ENCODE measurements at regions not wholly inside any gene's neighbourhood (a gene's known extent, or its start where the extent isn't known, plus 50 kb on each side); places are given as distances from the start of the nearest gene placed in this dataset.

DNA sequence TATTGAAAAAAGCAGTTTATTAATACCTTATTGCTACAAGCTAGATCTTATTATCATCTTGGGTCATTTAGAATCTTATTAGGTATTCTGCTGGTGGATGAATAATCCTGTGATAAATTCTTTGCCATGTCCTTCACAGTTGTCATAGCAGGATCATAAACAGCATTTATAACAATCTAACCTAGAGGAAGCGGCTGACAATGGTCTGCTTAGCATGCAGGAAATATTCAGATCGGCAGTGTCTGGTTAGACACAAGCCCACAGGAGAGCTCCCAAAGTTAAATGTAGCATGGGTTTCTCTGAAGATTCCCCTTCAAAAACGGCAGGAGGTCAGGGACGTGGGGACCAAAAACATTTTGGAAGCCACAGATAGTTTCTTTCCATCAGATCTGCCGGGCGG lies 179.3 kb downstream of the FOXB1 start:
- no peak for DNase-seq
- H3K4me1 Mint-ChIP-seq = no peaks in the 10 kb centered on the region
- no peak overlapping the region for H3K4me3 Mint-ChIP-seq
- TF ChIP-seq, protein P1, sequence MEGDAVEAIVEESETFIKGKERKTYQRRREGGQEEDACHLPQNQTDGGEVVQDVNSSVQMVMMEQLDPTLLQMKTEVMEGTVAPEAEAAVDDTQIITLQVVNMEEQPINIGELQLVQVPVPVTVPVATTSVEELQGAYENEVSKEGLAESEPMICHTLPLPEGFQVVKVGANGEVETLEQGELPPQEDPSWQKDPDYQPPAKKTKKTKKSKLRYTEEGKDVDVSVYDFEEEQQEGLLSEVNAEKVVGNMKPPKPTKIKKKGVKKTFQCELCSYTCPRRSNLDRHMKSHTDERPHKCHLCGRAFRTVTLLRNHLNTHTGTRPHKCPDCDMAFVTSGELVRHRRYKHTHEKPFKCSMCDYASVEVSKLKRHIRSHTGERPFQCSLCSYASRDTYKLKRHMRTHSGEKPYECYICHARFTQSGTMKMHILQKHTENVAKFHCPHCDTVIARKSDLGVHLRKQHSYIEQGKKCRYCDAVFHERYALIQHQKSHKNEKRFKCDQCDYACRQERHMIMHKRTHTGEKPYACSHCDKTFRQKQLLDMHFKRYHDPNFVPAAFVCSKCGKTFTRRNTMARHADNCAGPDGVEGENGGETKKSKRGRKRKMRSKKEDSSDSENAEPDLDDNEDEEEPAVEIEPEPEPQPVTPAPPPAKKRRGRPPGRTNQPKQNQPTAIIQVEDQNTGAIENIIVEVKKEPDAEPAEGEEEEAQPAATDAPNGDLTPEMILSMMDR (IDR thresholded peaks at IDR 0.05) = no peak
- no peak overlapping the region for H3K27ac Mint-ChIP-seq
- peaks cover 8% of the 10 kb centered on the region for H3K9me3 Mint-ChIP-seq
- no peaks in the 10 kb centered on the region for H3K36me3 Mint-ChIP-seq (ENCODE audit: low read depth)
- peaks cover 9% of the 10 kb centered on the region for H3K27me3 Mint-ChIP-seq (ENCODE audit: low read depth, poor library complexity)

DNA sequence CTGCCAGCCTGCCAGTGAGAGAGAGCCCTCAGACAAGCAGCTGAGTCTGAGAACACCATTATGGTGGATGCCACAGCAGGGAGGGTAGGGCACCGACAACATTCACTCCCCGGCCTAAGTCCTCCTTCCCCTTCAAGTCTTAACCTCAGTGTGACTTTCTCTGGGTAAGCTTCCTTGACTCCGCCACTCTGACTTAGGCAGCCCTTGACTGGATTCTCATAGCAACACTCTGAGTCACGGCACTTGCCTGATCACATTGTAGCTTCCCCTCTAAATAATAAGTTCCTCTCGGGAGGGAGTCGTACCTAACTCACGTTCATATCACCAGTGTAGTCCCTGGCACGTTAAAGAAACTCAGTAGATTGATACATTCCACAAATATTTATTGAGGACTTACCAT lies 180.5 kb downstream of the FOXB1 start:
- Mint-ChIP-seq H3K27ac (no peak overlapping the region), H3K27me3 (ENCODE audit: low read depth, poor library complexity) (peaks cover 9% of the 10 kb centered on the region), H3K36me3 (ENCODE audit: low read depth) (no peaks in the 10 kb centered on the region), H3K4me1 (no peaks in the 10 kb centered on the region), H3K9me3 (peaks cover 7% of the 10 kb centered on the region), H3K4me3 (no peak overlapping the region)
- DNase-seq = no peak
- TF ChIP-seq, protein P1 (IDR thresholded peaks at IDR 0.05) = no peak

DNA sequence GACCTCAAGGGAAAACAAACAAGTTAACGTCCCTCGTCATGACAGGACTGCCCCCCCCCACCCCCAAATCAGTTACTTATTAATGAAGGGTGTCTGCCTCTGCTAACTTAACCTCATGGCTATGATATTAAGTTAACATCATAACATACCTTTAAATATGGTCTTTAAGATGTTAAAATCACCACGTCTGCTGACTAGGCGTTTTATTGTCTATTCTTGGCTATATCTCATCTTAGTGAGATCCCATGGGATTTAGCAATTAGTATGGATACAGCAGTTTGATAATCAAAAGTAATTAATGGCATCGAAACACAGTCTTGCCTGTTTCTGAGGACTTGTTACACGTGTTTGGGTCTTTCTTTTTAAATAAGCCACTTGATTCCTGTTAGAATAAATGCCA lies 186.9 kb downstream of the FOXB1 start:
- no peaks in the 10 kb centered on the region for H3K36me3 Mint-ChIP-seq (ENCODE audit: low read depth)
- no peak for DNase-seq

DNA sequence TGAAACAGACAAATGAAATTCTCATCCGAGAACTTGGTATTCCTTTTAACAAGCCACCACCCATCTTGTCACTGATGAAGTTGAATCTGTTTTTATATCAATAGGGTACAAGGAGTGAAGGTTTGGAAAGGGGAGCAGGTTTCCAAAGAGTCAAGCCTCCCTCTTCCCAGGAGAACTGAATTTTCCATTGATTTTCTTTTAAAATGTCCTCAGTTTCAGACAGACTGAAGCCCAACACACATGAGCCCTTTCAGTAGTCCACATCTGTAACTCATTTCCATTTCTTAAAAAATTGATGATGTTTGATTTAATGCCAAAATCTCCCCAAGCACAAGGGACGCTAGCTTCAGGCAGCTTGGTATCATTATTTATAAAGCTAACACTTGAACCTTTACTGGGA lies 187.7 kb downstream of the FOXB1 start:
- no peaks in the 10 kb centered on the region for H3K36me3 Mint-ChIP-seq (ENCODE audit: low read depth)
- peaks cover 5% of the 10 kb centered on the region for H3K4me1 Mint-ChIP-seq
- H3K4me3 Mint-ChIP-seq = no peak overlapping the region
- no peak for DNase-seq
- H3K27me3 Mint-ChIP-seq (ENCODE audit: low read depth, poor library complexity) = peaks cover 5% of the 10 kb centered on the region
- TF ChIP-seq, protein P1 (IDR thresholded peaks at IDR 0.05) = no peak
- H3K9me3 Mint-ChIP-seq = peaks cover 7% of the 10 kb centered on the region
- no peak overlapping the region for H3K27ac Mint-ChIP-seq

More for the DNA sequence above, 186.9 kb downstream of the FOXB1 start:
- peaks cover 5% of the 10 kb centered on the region for H3K4me1 Mint-ChIP-seq
- TF ChIP-seq, protein P1 (IDR thresholded peaks at IDR 0.05) = no peak
- no peak overlapping the region for H3K4me3 Mint-ChIP-seq
- H3K9me3 Mint-ChIP-seq = peaks cover 7% of the 10 kb centered on the region
- no peak overlapping the region for H3K27ac Mint-ChIP-seq
- H3K27me3 Mint-ChIP-seq (ENCODE audit: low read depth, poor library complexity) = peaks cover 5% of the 10 kb centered on the region

DNA sequence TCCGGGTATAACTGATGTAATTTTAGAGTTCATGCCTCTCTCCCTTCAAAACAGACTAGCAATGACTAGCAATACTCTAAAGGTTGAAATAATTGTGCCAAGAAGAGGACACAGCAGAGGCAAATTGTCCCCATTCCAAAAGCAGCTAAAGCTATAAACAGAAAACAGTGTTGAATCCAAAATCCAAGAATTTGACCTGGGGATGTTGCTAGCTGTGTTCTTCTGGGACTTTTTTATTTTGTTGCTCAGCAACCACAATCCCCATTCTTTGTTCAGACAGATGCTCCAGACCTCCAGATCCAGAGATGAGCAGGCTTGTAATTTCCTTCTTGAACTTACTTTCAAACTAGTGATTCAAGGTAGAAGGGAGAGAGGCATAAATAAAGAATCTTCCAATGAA lies 191.5 kb downstream of the FOXB1 start:
- H3K27ac Mint-ChIP-seq = no peak overlapping the region
- TF ChIP-seq, protein P1 (IDR thresholded peaks at IDR 0.05) = no peak
- H3K9me3 Mint-ChIP-seq = no peaks in the 10 kb centered on the region
- DNase-seq = no peak
- no peaks in the 10 kb centered on the region for H3K36me3 Mint-ChIP-seq (ENCODE audit: low read depth)
- no peak overlapping the region for H3K4me3 Mint-ChIP-seq
- H3K4me1 Mint-ChIP-seq = peaks cover 5% of the 10 kb centered on the region
- H3K27me3 Mint-ChIP-seq (ENCODE audit: low read depth, poor library complexity) = peaks cover 6% of the 10 kb centered on the region

DNA sequence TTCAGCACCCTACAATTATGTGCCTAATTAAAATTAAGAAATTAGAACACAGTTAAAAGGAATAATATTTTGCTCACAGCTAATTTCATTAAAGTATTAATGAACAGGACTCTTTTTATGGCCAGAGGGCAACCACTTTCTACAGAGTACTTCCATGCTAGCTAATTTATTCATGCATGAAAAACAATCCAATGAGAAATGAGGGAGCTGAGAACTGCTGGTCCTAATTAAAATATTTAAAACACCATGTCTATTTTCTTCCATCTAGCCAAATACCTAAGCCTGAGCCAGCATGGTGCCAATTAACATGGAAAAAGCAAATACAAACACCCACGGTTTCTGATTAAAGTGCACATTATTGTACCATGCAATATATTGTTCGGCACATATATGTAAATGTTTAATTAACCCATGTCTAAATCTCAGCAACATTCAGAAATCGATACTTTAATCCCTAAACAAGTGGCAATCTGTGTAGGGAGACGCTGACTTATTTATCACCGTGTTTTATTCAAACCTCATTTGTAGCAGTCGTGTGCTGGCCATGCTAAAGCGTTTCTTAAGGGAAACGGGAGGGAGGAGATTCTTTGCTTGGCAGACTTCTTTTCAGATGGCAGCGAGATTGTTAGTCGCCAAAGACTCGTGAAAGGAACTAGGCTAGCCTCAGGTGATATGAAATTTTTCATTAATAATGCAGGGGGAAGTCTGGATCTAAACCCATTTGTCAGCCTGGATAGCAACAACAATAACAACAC lies 193.5 kb downstream of the ANXA2 start:
- H3K4me3 Mint-ChIP-seq = no peak overlapping the region
- H3K9me3 Mint-ChIP-seq = no peaks in the 10 kb centered on the region
- TF ChIP-seq, protein P1 (IDR thresholded peaks at IDR 0.05) = no peak
- peaks cover 14% of the 10 kb centered on the region for H3K27me3 Mint-ChIP-seq (ENCODE audit: low read depth, poor library complexity)
- no peak overlapping the region for H3K27ac Mint-ChIP-seq
- peaks cover 4% of the 10 kb centered on the region for H3K4me1 Mint-ChIP-seq
- H3K36me3 Mint-ChIP-seq (ENCODE audit: low read depth) = no peaks in the 10 kb centered on the region
- no peak for DNase-seq
